DND-41 (cell line): ENCODE measurements at regions not wholly inside any gene's neighbourhood (a gene's known extent, or its start where the extent isn't known, plus 50 kb on each side); places are given as distances from the start of the nearest gene placed in this dataset.

Experiments used
- ATAC-seq: fragments of 200-7000 bp; cut with Tn5 transposase; 3 replicates; pipeline ENCODE4 v1.9.1; 2021; ENCODE audit warnings: low read depth; ENCODE audit not compliant: insufficient read depth
- DNase-seq: peaks from one replicate; pipeline ENCODE4 v3.0.0-alpha.2; 2020
- H2AFZ ChIP-seq: 2 replicates; pipeline ENCODE4 v1.6.0; 2012; ENCODE audit warnings: low read depth, low read length
- H3K27ac ChIP-seq: 2 replicates; pipeline ENCODE4 v1.5.1; 2012; ENCODE audit warnings: low read length, inconsistent platforms
- H3K27me3 ChIP-seq: fragments of 200-600 bp; sonication (generic); 2 replicates; pipeline ENCODE4 v1.6.0; 2012; ENCODE audit warnings: low read length, mild to moderate bottlenecking, inconsistent platforms; ENCODE audit not compliant: insufficient read depth, poor library complexity
- H3K36me3 ChIP-seq: 2 replicates; pipeline ENCODE4 v1.5.1; 2012; ENCODE audit warnings: low read length, inconsistent platforms; ENCODE audit not compliant: insufficient read depth
- H3K4me1 ChIP-seq: 2 replicates; pipeline ENCODE4 v1.5.1; 2012; ENCODE audit warnings: mild to moderate bottlenecking, low read length; ENCODE audit not compliant: insufficient read depth
- H3K4me2 ChIP-seq: 2 replicates; pipeline ENCODE4 v1.6.0; 2012; ENCODE audit warnings: mild to moderate bottlenecking, moderate library complexity, low read length, inconsistent platforms; ENCODE audit not compliant: insufficient read depth
- H3K4me3 ChIP-seq, 2 experiments: fragments of 200-600 bp in 1 of 2; shearing (Covaris generic) in 1 of 2; 2 replicates each; pipeline ENCODE4 v1.5.1; 2012 to 2016; ENCODE audit warnings: inconsistent platforms in 2 of 2, low read length in 2 of 2, mild to moderate bottlenecking in 2 of 2, low read depth in 1 of 2, moderate library complexity in 1 of 2
- H3K79me2 ChIP-seq: 2 replicates; pipeline ENCODE4 v1.6.0; 2012; ENCODE audit warnings: low read length, inconsistent platforms; ENCODE audit not compliant: insufficient read depth
- H3K9ac ChIP-seq: 2 replicates; pipeline ENCODE4 v1.6.0; 2012; ENCODE audit warnings: low read depth, mild to moderate bottlenecking, inconsistent platforms, low read length, moderate library complexity
- H3K9me3 ChIP-seq: 2 replicates; pipeline ENCODE4 v1.5.1; 2012; ENCODE audit warnings: low read length, moderate library complexity, mild to moderate bottlenecking, inconsistent platforms; ENCODE audit not compliant: insufficient read depth, severe bottlenecking
- H4K20me1 ChIP-seq: 2 replicates; pipeline ENCODE4 v1.6.0; 2012; ENCODE audit warnings: low read length; ENCODE audit not compliant: insufficient read depth
- EZH2 ChIP-seq: IDR thresholded peaks from 3 replicates; pipeline ENCODE4 v1.6.1; 2012; ENCODE audit warnings: borderline replicate concordance, low read depth, mild to moderate bottlenecking, moderate library complexity, low read length, inconsistent platforms; ENCODE audit not compliant: severe bottlenecking
- TF ChIP-seq, protein P1 (sequence below): IDR thresholded peaks from 2 replicates; pipeline ENCODE4 v1.5.1; 2012; ENCODE audit warnings: borderline replicate concordance, low read length, moderate library complexity, mild to moderate bottlenecking; ENCODE audit not compliant: poor library complexity, severe bottlenecking; ENCODE audit errors: extremely low read depth

- Histone ChIP-seq H3K4me1 (no peaks in the 10 kb centered on the region), H2AFZ (no peak overlapping the region), H3K27me3 (no peaks in the 10 kb centered on the region), H3K4me2 (no peak overlapping the region), H3K79me2 (no peaks in the 10 kb centered on the region), H3K9ac (no peak overlapping the region), H3K4me3 (no peak overlapping the region), H3K27ac (no peak overlapping the region), H3K9me3 (no peaks in the 10 kb centered on the region), H3K36me3 (no peaks in the 10 kb centered on the region), H4K20me1 (no peaks in the 10 kb centered on the region)
- DNase-seq (no peak), ATAC-seq (peak; percentile 42; the same call in 1 of the 3 replicates)
- TF ChIP-seq EZH2 = no peak
- TF ChIP-seq, protein P1, sequence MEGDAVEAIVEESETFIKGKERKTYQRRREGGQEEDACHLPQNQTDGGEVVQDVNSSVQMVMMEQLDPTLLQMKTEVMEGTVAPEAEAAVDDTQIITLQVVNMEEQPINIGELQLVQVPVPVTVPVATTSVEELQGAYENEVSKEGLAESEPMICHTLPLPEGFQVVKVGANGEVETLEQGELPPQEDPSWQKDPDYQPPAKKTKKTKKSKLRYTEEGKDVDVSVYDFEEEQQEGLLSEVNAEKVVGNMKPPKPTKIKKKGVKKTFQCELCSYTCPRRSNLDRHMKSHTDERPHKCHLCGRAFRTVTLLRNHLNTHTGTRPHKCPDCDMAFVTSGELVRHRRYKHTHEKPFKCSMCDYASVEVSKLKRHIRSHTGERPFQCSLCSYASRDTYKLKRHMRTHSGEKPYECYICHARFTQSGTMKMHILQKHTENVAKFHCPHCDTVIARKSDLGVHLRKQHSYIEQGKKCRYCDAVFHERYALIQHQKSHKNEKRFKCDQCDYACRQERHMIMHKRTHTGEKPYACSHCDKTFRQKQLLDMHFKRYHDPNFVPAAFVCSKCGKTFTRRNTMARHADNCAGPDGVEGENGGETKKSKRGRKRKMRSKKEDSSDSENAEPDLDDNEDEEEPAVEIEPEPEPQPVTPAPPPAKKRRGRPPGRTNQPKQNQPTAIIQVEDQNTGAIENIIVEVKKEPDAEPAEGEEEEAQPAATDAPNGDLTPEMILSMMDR = no peak
Measured at GRCh38 chr18:38368246-38368645, 802.6 kb upstream of the CELF4 start.

GRCh38 chr18:38367473-38367872, 801.9 kb upstream of the CELF4 start:
- Histone ChIP-seq H3K9me3 (no peaks in the 10 kb centered on the region), H3K4me3 (no peak overlapping the region), H3K79me2 (no peaks in the 10 kb centered on the region), H4K20me1 (no peaks in the 10 kb centered on the region), H3K36me3 (no peaks in the 10 kb centered on the region), H3K27me3 (no peaks in the 10 kb centered on the region), H2AFZ (no peak overlapping the region), H3K4me2 (no peak overlapping the region), H3K9ac (no peak overlapping the region), H3K27ac (no peak overlapping the region), H3K4me1 (no peaks in the 10 kb centered on the region)
- DNase-seq (no peak), ATAC-seq (no peak)
- TF ChIP-seq, protein P1 = peak; percentile 27
- no peak for TF ChIP-seq EZH2

GRCh38 chr18:38362286-38362792, 796.7 kb upstream of the CELF4 start:
- Histone ChIP-seq H3K36me3 (no peaks in the 10 kb centered on the region), H2AFZ (peak overlapping the region; percentile 28; the same call in 1 of the 2 replicates), H3K9me3 (no peaks in the 10 kb centered on the region), H3K27me3 (no peaks in the 10 kb centered on the region), H4K20me1 (no peaks in the 10 kb centered on the region), H3K79me2 (no peaks in the 10 kb centered on the region), H3K4me2 (no peak overlapping the region), H3K27ac (no peak overlapping the region), H3K4me1 (peaks cover 20% of the 10 kb centered on the region), H3K9ac (no peak overlapping the region), H3K4me3 (no peak overlapping the region)
- ATAC-seq (no peak), DNase-seq (no peak)
- no peak for TF ChIP-seq EZH2
- TF ChIP-seq, protein P1 = no peak
